Liver (tissue), 8 donors: ENCODE measurements at regions not wholly inside any gene's neighbourhood (a gene's known extent, or its start where the extent isn't known, plus 50 kb on each side); places are given as distances from the start of the nearest gene placed in this dataset.

Experiments
- DNase-seq: peaks from one replicate; pipeline ENCODE4 v3.0.0-alpha.2; 2017; ENCODE audit warnings: low spot score
- H3K27ac ChIP-seq, 2 donors: one replicate each; pipeline ENCODE4 v1.7.0; 2013; ENCODE audit warnings: inconsistent platforms in 2 of 2, low read length in 2 of 2, control low read depth in 1 of 2, low read depth in 1 of 2, mild to moderate bottlenecking in 1 of 2
- H3K27me3 ChIP-seq, 4 donors: one replicate each; pipeline versions ENCODE4 v1.6.1 to v1.7.0; 2013; ENCODE audit warnings: low read length in 3 of 4, inconsistent platforms in 1 of 4, mild to moderate bottlenecking in 1 of 4, moderate library complexity in 1 of 4; ENCODE audit not compliant: control insufficient read depth in 4 of 4, insufficient read depth in 4 of 4
- H3K36me3 ChIP-seq, 4 donors: one replicate each; pipeline versions ENCODE4 v1.6.1 to v1.7.0; 2013; ENCODE audit warnings: low read length in 3 of 4, mild to moderate bottlenecking in 3 of 4, low read depth in 1 of 4, moderate library complexity in 1 of 4; ENCODE audit not compliant: control insufficient read depth in 4 of 4, insufficient read depth in 3 of 4
- H3K4me1 ChIP-seq, 4 donors: one replicate each; pipeline versions ENCODE4 v1.6.1 to v1.7.0; 2013; ENCODE audit warnings: low read length in 3 of 4, mild to moderate bottlenecking in 3 of 4, moderate library complexity in 1 of 4; ENCODE audit not compliant: control insufficient read depth in 4 of 4, insufficient read depth in 4 of 4
- H3K4me3 ChIP-seq, 3 donors: one replicate each; pipeline versions ENCODE4 v1.6.1 to v1.7.0; 2013; ENCODE audit warnings: low read length in 3 of 3, control low read depth in 1 of 3, low read depth in 1 of 3, mild to moderate bottlenecking in 1 of 3
- H3K9ac ChIP-seq, 2 donors: one replicate each; pipeline ENCODE4 v1.7.0; 2013; ENCODE audit warnings: low read length in 2 of 2, mild to moderate bottlenecking in 2 of 2, moderate library complexity in 2 of 2, control low read depth in 1 of 2, low read depth in 1 of 2
- H3K9me3 ChIP-seq, 4 donors: one replicate each; pipeline versions ENCODE4 v1.6.1 to v1.7.0; 2013; ENCODE audit warnings: low read length in 3 of 4; ENCODE audit not compliant: control insufficient read depth in 4 of 4
- EGR1 ChIP-seq, 2 donors: IDR thresholded peaks; 2 replicates each; pipeline ENCODE4 v1.6.1; 2016 to 2018; ENCODE audit warnings: antibody characterized with exemption in 2 of 2, low read depth in 2 of 2
- FOXA1 ChIP-seq: IDR thresholded peaks from 2 replicates; pipeline ENCODE4 v1.6.1; 2016; ENCODE audit warnings: antibody characterized with exemption
- GABPA ChIP-seq, 2 donors: IDR thresholded peaks in 1 of 2; conservative IDR thresholded peaks in 1 of 2; 2 replicates each; pipeline ENCODE4 v1.6.1; 2016; ENCODE audit warnings: antibody characterized with exemption in 2 of 2, mild to moderate bottlenecking in 1 of 2, moderate library complexity in 1 of 2
- HNF4A ChIP-seq, 2 donors: conservative IDR thresholded peaks; 2 replicates each; pipeline ENCODE4 v1.6.1; 2016; ENCODE audit warnings: antibody characterized with exemption in 2 of 2, mild to moderate bottlenecking in 2 of 2
- HNF4G ChIP-seq: IDR thresholded peaks from 2 replicates; pipeline ENCODE4 v1.6.1; 2016; ENCODE audit warnings: antibody characterized with exemption
- JUND ChIP-seq, 2 donors: IDR thresholded peaks; 2 replicates each; pipeline ENCODE4 v1.6.1; 2016; ENCODE audit warnings: antibody characterized with exemption in 2 of 2
- NR2F2 ChIP-seq: IDR thresholded peaks from 2 replicates; pipeline ENCODE4 v1.6.1; 2016; ENCODE audit warnings: antibody characterized with exemption
- RAD21 ChIP-seq, 2 donors: IDR thresholded peaks; 2 replicates each; pipeline ENCODE4 v1.6.1; 2016; ENCODE audit warnings: antibody characterized with exemption in 2 of 2, mild to moderate bottlenecking in 2 of 2
- RXRA ChIP-seq, 2 donors: IDR thresholded peaks; 2 replicates each; pipeline ENCODE4 v1.6.1; 2017 to 2018; ENCODE audit warnings: antibody characterized with exemption in 2 of 2, mild to moderate bottlenecking in 1 of 2
- SP1 ChIP-seq: IDR thresholded peaks from 2 replicates; pipeline ENCODE4 v1.6.1; 2018; ENCODE audit warnings: antibody characterized with exemption, mild to moderate bottlenecking
- TAF1 ChIP-seq: conservative IDR thresholded peaks from 2 replicates; pipeline ENCODE4 v1.6.1; 2016; ENCODE audit warnings: antibody characterized with exemption, mild to moderate bottlenecking
- WGBS: extraction: QIAGEN DNeasy Blood & Tissue Kit; methylation state at CpG from one replicate; pipeline ENCODE4 v1.1.7; 2013; 5-methylcytosine and 5-hydroxymethylcytosine counted together
- TF ChIP-seq, protein P1 (sequence below): fragments of 150-350 bp; IDR thresholded peaks from 2 replicates; pipeline ENCODE4 v1.5.1; 2017; ENCODE audit warnings: improper control_type of control experiment, low read depth, low read length; ENCODE audit not compliant: missing input control
- TF ChIP-seq, protein P2 (sequence below): IDR thresholded peaks from 2 replicates; pipeline ENCODE4 v1.6.1; 2016; ENCODE audit warnings: antibody characterized with exemption
- TF ChIP-seq, protein P3 (sequence below): IDR thresholded peaks from 2 replicates; pipeline ENCODE4 v1.6.1; 2016; ENCODE audit warnings: antibody characterized with exemption
- donor health status: healthy.
- donor health status: healthy.
- donor health status: healthy.
- donor health status: healthy.
- donor health status: healthy.

DNA sequence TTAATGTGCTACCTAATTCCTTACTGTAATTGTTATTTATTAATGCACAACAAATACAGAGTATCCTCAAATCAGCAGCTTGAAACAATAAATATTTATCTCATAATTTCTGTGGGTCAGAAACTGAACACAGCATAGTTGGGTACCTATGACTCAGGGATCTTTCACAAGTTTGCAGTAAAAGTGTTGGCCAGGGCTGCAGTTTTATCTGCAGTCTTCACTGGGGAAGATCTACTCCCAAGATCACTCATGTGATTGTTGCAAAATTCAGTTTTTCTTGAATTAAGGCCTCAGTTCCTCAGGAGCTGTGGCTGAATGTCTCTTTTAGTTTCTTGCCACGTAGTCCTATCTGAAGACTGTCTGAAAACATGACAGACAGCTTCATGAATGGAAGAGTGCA lies 237.8 kb downstream of the ZWINT start (continued):
- TF ChIP-seq, protein P1, sequence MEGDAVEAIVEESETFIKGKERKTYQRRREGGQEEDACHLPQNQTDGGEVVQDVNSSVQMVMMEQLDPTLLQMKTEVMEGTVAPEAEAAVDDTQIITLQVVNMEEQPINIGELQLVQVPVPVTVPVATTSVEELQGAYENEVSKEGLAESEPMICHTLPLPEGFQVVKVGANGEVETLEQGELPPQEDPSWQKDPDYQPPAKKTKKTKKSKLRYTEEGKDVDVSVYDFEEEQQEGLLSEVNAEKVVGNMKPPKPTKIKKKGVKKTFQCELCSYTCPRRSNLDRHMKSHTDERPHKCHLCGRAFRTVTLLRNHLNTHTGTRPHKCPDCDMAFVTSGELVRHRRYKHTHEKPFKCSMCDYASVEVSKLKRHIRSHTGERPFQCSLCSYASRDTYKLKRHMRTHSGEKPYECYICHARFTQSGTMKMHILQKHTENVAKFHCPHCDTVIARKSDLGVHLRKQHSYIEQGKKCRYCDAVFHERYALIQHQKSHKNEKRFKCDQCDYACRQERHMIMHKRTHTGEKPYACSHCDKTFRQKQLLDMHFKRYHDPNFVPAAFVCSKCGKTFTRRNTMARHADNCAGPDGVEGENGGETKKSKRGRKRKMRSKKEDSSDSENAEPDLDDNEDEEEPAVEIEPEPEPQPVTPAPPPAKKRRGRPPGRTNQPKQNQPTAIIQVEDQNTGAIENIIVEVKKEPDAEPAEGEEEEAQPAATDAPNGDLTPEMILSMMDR: no peak
- TF ChIP-seq HNF4G: no peak
- TF ChIP-seq HNF4A (conservative IDR thresholded peaks at IDR 0.05): no peak
- TF ChIP-seq FOXA1: no peak
- no peak for TF ChIP-seq RXRA (IDR thresholded peaks at IDR 0.05)
- TF ChIP-seq SP1: no peak
- TF ChIP-seq TAF1: no peak
- TF ChIP-seq, protein P2, sequence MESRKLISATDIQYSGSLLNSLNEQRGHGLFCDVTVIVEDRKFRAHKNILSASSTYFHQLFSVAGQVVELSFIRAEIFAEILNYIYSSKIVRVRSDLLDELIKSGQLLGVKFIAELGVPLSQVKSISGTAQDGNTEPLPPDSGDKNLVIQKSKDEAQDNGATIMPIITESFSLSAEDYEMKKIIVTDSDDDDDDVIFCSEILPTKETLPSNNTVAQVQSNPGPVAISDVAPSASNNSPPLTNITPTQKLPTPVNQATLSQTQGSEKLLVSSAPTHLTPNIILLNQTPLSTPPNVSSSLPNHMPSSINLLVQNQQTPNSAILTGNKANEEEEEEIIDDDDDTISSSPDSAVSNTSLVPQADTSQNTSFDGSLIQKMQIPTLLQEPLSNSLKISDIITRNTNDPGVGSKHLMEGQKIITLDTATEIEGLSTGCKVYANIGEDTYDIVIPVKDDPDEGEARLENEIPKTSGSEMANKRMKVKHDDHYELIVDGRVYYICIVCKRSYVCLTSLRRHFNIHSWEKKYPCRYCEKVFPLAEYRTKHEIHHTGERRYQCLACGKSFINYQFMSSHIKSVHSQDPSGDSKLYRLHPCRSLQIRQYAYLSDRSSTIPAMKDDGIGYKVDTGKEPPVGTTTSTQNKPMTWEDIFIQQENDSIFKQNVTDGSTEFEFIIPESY: no peak

- no peaks in the 10 kb centered on the region for H3K36me3 ChIP-seq
- H3K27ac ChIP-seq: no peak overlapping the region
- no peaks in the 10 kb centered on the region for H3K27me3 ChIP-seq
- no peaks in the 10 kb centered on the region for H3K4me1 ChIP-seq
- no peak overlapping the region for H3K4me3 ChIP-seq
- no peak for DNase-seq
- H3K9ac ChIP-seq: no peak overlapping the region
- no peaks in the 10 kb centered on the region for H3K9me3 ChIP-seq
- 12% methylated on average over 1 of the region's 1 CpG for WGBS
- no peak for TF ChIP-seq TAF1
- TF ChIP-seq, protein P1: peak; percentile 37
- peak; percentile 77 to 88 for TF ChIP-seq RAD21 (IDR thresholded peaks at IDR 0.05)
Measured at GRCh38 chr10:56116684-56117083, 244.4 kb downstream of the ZWINT start.

- TF ChIP-seq, protein P3, sequence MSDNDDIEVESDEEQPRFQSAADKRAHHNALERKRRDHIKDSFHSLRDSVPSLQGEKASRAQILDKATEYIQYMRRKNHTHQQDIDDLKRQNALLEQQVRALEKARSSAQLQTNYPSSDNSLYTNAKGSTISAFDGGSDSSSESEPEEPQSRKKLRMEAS: no peak
- TF ChIP-seq EGR1 (IDR thresholded peaks at IDR 0.05; ENCODE audit: low read depth in 2 of 2) (no peak), RXRA (IDR thresholded peaks at IDR 0.05) (no peak), RAD21 (IDR thresholded peaks at IDR 0.05) (no peak), NR2F2 (no peak), JUND (IDR thresholded peaks at IDR 0.05) (no peak), GABPA (IDR thresholded peaks at IDR 0.05 in 1 of 2, conservative IDR thresholded peaks at IDR 0.05 in 1 of 2) (no peak)
- TF ChIP-seq, protein P1: no peak
- no peak for DNase-seq
- H3K4me3 ChIP-seq: no peak overlapping the region
Measured at GRCh38 chr10:56109454-56109853, 251.6 kb downstream of the ZWINT start.

More at GRCh38 chr10:56109454-56109853, 251.6 kb downstream of the ZWINT start:
- H3K36me3 ChIP-seq: no peaks in the 10 kb centered on the region
- H3K27ac ChIP-seq: no peak overlapping the region
- no peaks in the 10 kb centered on the region for H3K9me3 ChIP-seq
- no peak overlapping the region for H3K9ac ChIP-seq
- no peaks in the 10 kb centered on the region for H3K27me3 ChIP-seq
- 91% methylated on average over 13 of the region's 13 CpGs for WGBS
- no peaks in the 10 kb centered on the region for H3K4me1 ChIP-seq
